ENCODE measurements at regions not wholly inside any gene's neighbourhood (a gene's known extent, or its start where the extent isn't known, plus 50 kb on each side); places are given as distances from the start of the nearest gene placed in this dataset.

DNA sequence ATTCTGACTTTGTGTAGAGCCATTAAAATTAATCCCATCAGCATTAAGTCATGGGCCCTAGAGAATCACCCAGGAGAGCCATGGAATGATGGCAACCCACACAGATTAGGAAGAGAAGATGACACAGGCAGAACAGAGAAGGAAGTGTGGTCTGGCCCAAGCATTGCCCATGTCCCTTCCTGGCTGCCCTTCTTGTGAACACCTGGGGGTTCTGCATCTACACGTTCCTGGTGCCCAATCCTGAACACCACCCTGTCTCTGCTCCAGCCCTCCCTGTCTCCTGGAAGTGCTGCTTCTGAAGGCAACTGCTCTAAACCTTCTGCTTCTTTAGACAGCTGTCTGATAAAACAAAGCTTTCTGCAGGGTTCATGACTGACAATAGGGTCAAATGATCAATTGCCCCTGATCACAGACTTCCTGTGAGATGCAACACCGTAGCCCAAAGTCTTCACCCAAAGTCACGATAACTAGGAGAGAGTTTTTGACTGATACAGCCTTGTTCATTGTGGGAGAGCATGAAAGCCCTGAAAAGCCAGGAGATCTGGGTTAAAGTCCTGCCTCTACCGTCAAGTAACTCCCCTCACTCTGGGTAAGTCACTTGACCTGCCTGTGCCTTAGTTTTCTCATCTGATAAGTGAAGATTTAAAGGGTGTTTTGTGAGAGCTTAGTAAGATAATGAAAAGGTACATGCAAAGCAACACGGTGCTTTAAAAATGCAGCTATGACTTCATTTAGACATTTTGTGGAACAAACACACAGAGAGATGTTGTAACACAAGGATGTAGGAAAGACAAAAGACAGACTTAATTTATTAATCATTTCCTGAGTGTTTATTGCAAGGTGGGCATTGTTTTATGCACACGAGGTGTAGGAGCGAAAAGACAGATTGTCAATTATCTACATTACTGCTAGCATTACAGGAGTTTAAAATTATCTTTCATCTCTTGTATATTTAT is 291.2 kb upstream of the STXBP5 start:
- no TSS peak for BruUV-seq (replicated peaks)
- no peak overlapping the region for H3K4me2 ChIP-seq (ENCODE audit: low read depth, low read length)
- in situ Hi-C loops (cut with HindIII; ENCODE audit: extremely low pct_ligation_motif_present, low pct_unique_long_range_greater_than_20kb) (no loop called here), intact Hi-C loops (cut with micrococcal nuclease; ENCODE audit: unreplicated experiment) (no loop called here)
- H3K4me3 ChIP-seq (replicated peaks in 1 of 3; ENCODE audit: insufficient read depth in 1 of 3, low read depth in 2 of 3, low read length in 3 of 3), result no peak overlapping the region
- H3K27ac ChIP-seq (ENCODE audit: extremely low read length, insufficient read depth, low read length), result no peak overlapping the region
- no peaks in the 10 kb centered on the region for H4K20me1 ChIP-seq (ENCODE audit: insufficient read depth, low read length)
- no peak overlapping the region for H3K9ac ChIP-seq (ENCODE audit: insufficient read depth, low read depth, low read length)
- ATAC-seq, result no peak
- no peaks in the 10 kb centered on the region for H3K36me3 ChIP-seq (replicated peaks in 1 of 2; ENCODE audit: control insufficient read depth in 1 of 2, insufficient read depth in 2 of 2, low read length in 2 of 2)
- no peak for TF ChIP-seq ZNF138 (CRISPR knock-in tag; IDR thresholded peaks at IDR 0.05; ENCODE audit: low read depth)
- no peak for TF ChIP-seq ZNF101 (CRISPR knock-in tag; IDR thresholded peaks at IDR 0.05; ENCODE audit: borderline replicate concordance, low read depth)
- TF ChIP-seq ZNF703 (CRISPR knock-in tag; IDR thresholded peaks at IDR 0.05; ENCODE audit: borderline replicate concordance), result no peak
- POLR2A ChIA-PET, result no interaction called here
- no peaks in the 10 kb centered on the region for H3K9me3 ChIP-seq (ENCODE audit: low read length)
- CTCF ChIA-PET (ENCODE audit: low intra/inter-chr PET ratio, low total read pairs), result no interaction called here
- no peaks in the 10 kb centered on the region; a peak in 1 of 5 replicates for H3K27me3 ChIP-seq (ENCODE audit: control insufficient read depth in 1 of 2, insufficient read depth in 2 of 2, low read length in 2 of 2)
- DNase-seq (ENCODE audit: low spot score), result no peak
- H3K4me1 ChIP-seq (ENCODE audit: insufficient read depth, low read length), result peaks cover 13% of the 10 kb centered on the region
- FAIRE-seq, result no peak
- WGBS (ENCODE audit: low lambda C conversion rate), result 24% methylated on average over 7 of the region's 7 CpGs
- H2AFZ ChIP-seq (ENCODE audit: low read length), result no peak overlapping the region
- H3K79me2 ChIP-seq (ENCODE audit: insufficient read depth, low read length), result no peaks in the 10 kb centered on the region

- peak; percentile 67 for ATAC-seq
- Histone ChIP-seq H3K27me3 (ENCODE audit: control insufficient read depth in 1 of 2, insufficient read depth in 2 of 2, low read length in 2 of 2) (no peaks in the 10 kb centered on the region; a peak in 1 of 5 replicates), H3K9me3 (ENCODE audit: low read length) (no peaks in the 10 kb centered on the region), H3K36me3 (replicated peaks in 1 of 2; ENCODE audit: control insufficient read depth in 1 of 2, insufficient read depth in 2 of 2, low read length in 2 of 2) (no peaks in the 10 kb centered on the region), H4K20me1 (ENCODE audit: insufficient read depth, low read length) (no peaks in the 10 kb centered on the region), H3K27ac (ENCODE audit: extremely low read length, insufficient read depth, low read length) (no peak overlapping the region), H2AFZ (ENCODE audit: low read length) (no peak overlapping the region), H3K79me2 (ENCODE audit: insufficient read depth, low read length) (no peaks in the 10 kb centered on the region), H3K4me2 (ENCODE audit: low read depth, low read length) (no peak overlapping the region), H3K4me1 (ENCODE audit: insufficient read depth, low read length) (peaks cover 13% of the 10 kb centered on the region), H3K4me3 (replicated peaks in 1 of 3; ENCODE audit: insufficient read depth in 1 of 3, low read depth in 2 of 3, low read length in 3 of 3) (no peak overlapping the region), H3K9ac (ENCODE audit: insufficient read depth, low read depth, low read length) (no peak overlapping the region)
- in situ Hi-C loops (cut with HindIII; ENCODE audit: extremely low pct_ligation_motif_present, low pct_unique_long_range_greater_than_20kb) (no loop called here), intact Hi-C loops (cut with micrococcal nuclease; ENCODE audit: unreplicated experiment) (no loop called here)
- POLR2A ChIA-PET, result no interaction called here
- peak; percentile 33 for DNase-seq (ENCODE audit: low spot score)
- 56% methylated on average over 15 of the region's 15 CpGs for WGBS (ENCODE audit: low lambda C conversion rate)
- CTCF ChIA-PET (ENCODE audit: low intra/inter-chr PET ratio, low total read pairs), result no interaction called here
- no TSS peak for BruUV-seq (replicated peaks)
- no peak for FAIRE-seq
- no peak for TF ChIP-seq HINFP (CRISPR knock-in tag; IDR thresholded peaks at IDR 0.05; ENCODE audit: low read depth)
- TF ChIP-seq NFE2 (CRISPR knock-in tag; IDR thresholded peaks at IDR 0.05), result peak; percentile 57; the same call in 1 of the 2 replicates
- TF ChIP-seq, protein P1, sequence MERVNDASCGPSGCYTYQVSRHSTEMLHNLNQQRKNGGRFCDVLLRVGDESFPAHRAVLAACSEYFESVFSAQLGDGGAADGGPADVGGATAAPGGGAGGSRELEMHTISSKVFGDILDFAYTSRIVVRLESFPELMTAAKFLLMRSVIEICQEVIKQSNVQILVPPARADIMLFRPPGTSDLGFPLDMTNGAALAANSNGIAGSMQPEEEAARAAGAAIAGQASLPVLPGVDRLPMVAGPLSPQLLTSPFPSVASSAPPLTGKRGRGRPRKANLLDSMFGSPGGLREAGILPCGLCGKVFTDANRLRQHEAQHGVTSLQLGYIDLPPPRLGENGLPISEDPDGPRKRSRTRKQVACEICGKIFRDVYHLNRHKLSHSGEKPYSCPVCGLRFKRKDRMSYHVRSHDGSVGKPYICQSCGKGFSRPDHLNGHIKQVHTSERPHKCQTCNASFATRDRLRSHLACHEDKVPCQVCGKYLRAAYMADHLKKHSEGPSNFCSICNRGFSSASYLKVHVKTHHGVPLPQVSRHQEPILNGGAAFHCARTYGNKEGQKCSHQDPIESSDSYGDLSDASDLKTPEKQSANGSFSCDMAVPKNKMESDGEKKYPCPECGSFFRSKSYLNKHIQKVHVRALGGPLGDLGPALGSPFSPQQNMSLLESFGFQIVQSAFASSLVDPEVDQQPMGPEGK (CRISPR knock-in tag; IDR thresholded peaks at IDR 0.05), result peak; percentile 47; the same call in 1 of the 2 replicates
- no peak for TF ChIP-seq ZFP1 (CRISPR knock-in tag; IDR thresholded peaks at IDR 0.05)
- peak; percentile 73 for TF ChIP-seq TEAD3 (CRISPR knock-in tag; optimal IDR thresholded peaks at IDR 0.05; ENCODE audit: borderline replicate concordance)
Measured at GRCh38 chr6:146913842-146914488, 290.3 kb upstream of the STXBP5 start.
